Karpas-422 (cell line): ENCODE measurements at regions not wholly inside any gene's neighbourhood (a gene's known extent, or its start where the extent isn't known, plus 50 kb on each side); places are given as distances from the start of the nearest gene placed in this dataset.
A peak's percentile ranks its signal among the peaks of the same experiment; 100 is the strongest.

ENCODE experiments used
- DNase-seq: peaks from one replicate; pipeline ENCODE4 v3.0.0-alpha.2; 2015
- H2AFZ ChIP-seq: fragments of 200-600 bp; sonication (generic); 2 replicates; pipeline ENCODE4 v1.6.1; 2014; ENCODE audit warnings: antibody characterized with exemption, low read length, mixed read lengths
- H3K27ac ChIP-seq: fragments of 200-600 bp; sonication (generic); 2 replicates; pipeline ENCODE4 v1.5.1; 2014; ENCODE audit warnings: mild to moderate bottlenecking, low read length, moderate library complexity
- H3K27me3 ChIP-seq: fragments of 200-600 bp; sonication (generic); 2 replicates; pipeline ENCODE4 v1.6.1; 2014; ENCODE audit warnings: low read length, mixed read lengths
- H3K36me3 ChIP-seq: fragments of 200-600 bp; sonication (generic); 2 replicates; pipeline ENCODE4 v1.6.1; 2014; ENCODE audit warnings: low read length, mixed read lengths; ENCODE audit not compliant: insufficient read depth
- H3K4me1 ChIP-seq: fragments of 200-600 bp; sonication (generic); 2 replicates; pipeline ENCODE4 v1.6.1; 2014; ENCODE audit warnings: mild to moderate bottlenecking, low read length, mixed read lengths
- H3K4me2 ChIP-seq: fragments of 200-600 bp; sonication (generic); 2 replicates; pipeline ENCODE4 v1.6.1; 2014; ENCODE audit warnings: low read length, low read depth, mild to moderate bottlenecking; ENCODE audit not compliant: poor library complexity, severe bottlenecking
- H3K4me3 ChIP-seq: fragments of 200-600 bp; sonication (generic); 2 replicates; pipeline ENCODE4 v1.5.1; 2014; ENCODE audit warnings: mild to moderate bottlenecking, antibody characterized with exemption, low read length, mixed read lengths
- H3K79me2 ChIP-seq: fragments of 200-600 bp; sonication (generic); 2 replicates; pipeline ENCODE4 v1.6.1; 2014; ENCODE audit warnings: mild to moderate bottlenecking, low read length, mixed read lengths
- H3K9ac ChIP-seq: fragments of 200-600 bp; sonication (generic); 2 replicates; pipeline ENCODE4 v1.6.0; 2014; ENCODE audit warnings: low read length
- H3K9me2 ChIP-seq: fragments of 200-600 bp; sonication (generic), shearing (Covaris generic); replicated peaks from 2 replicates; pipeline ENCODE4 v1.6.0; 2014; ENCODE audit warnings: mild to moderate bottlenecking, low read length, moderate library complexity; ENCODE audit not compliant: insufficient read depth
- H3K9me3 ChIP-seq: fragments of 300-700, 200-600 bp; sonication (generic); 2 replicates; pipeline ENCODE4 v1.6.1; 2014; ENCODE audit warnings: low read length, mixed read lengths
- H4K20me1 ChIP-seq: fragments of 200-600 bp; sonication (generic); 2 replicates; pipeline ENCODE4 v1.6.1; 2014; ENCODE audit warnings: mild to moderate bottlenecking, antibody characterized with exemption, low read length, low read depth; ENCODE audit not compliant: insufficient read depth

DNA sequence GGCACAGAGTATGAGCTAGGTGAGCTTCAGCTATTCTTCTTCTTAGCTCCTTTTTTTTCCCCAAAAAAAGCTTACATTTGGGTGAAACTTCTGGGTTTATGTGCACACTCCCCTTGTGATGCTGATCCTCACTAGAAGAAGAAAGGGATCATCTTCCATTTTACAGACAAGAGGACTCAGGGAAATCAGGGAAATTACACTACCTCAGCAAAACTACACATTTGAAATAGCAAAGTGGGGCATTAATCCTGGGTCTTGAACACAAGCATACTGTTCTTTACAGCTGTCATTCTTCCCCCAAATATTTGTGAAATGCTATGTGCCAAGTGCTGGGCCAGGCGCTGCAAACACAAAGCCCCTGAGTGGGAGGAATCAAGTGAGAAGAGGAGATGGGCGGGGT lies 68.6 kb upstream of the NFIL3 start:
- Histone ChIP-seq H2AFZ (no peak overlapping the region), H3K36me3 (no peaks in the 10 kb centered on the region)

DNA sequence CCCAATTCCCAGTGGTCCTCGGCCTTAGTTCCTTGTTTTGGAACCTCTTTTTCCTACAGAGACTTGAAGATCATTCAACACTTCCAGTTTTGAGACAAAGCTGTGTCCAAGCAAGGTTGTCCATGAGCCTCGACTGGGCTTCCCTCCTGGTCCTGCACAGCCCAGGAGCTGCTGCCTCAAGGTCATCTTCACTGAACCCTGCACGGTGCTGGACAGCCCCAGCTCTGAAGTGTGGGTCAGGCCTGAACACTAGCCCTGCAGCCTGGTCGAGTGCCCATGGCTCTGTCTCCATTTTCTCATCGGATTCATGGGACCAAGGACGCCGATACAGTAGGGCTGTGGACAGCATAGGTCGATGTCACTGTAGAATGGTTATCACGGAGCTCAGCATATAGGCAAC lies 68.0 kb upstream of the NFIL3 start:
- no peaks in the 10 kb centered on the region for H4K20me1 ChIP-seq
- no peak overlapping the region for H3K4me3 ChIP-seq
- no peaks in the 10 kb centered on the region for H3K79me2 ChIP-seq
- no peak overlapping the region for H3K4me2 ChIP-seq
- no peaks in the 10 kb centered on the region for H3K27me3 ChIP-seq
- H3K9me3 ChIP-seq: peaks cover 3% of the 10 kb centered on the region; the same call in 1 of the 2 replicates
- H3K9me2 ChIP-seq: no peaks in the 10 kb centered on the region
- H3K27ac ChIP-seq: no peak overlapping the region
- no peak overlapping the region for H2AFZ ChIP-seq
- H3K36me3 ChIP-seq: no peaks in the 10 kb centered on the region
- peaks cover 5% of the 10 kb centered on the region; the same call in 1 of the 2 replicates for H3K4me1 ChIP-seq
- no peak for DNase-seq
- no peak overlapping the region for H3K9ac ChIP-seq

More for the DNA sequence above, 68.6 kb upstream of the NFIL3 start:
- H3K4me3 ChIP-seq: no peak overlapping the region
- H3K27ac ChIP-seq: no peak overlapping the region
- no peak for DNase-seq
- H3K79me2 ChIP-seq: no peaks in the 10 kb centered on the region
- H3K4me1 ChIP-seq: peaks cover 5% of the 10 kb centered on the region; the same call in 1 of the 2 replicates
- no peak overlapping the region for H3K9ac ChIP-seq
- no peak overlapping the region for H3K4me2 ChIP-seq
- peaks cover 3% of the 10 kb centered on the region; the same call in 1 of the 2 replicates for H3K9me3 ChIP-seq
- H3K9me2 ChIP-seq: no peaks in the 10 kb centered on the region
- no peaks in the 10 kb centered on the region for H4K20me1 ChIP-seq
- H3K27me3 ChIP-seq: no peaks in the 10 kb centered on the region

DNA sequence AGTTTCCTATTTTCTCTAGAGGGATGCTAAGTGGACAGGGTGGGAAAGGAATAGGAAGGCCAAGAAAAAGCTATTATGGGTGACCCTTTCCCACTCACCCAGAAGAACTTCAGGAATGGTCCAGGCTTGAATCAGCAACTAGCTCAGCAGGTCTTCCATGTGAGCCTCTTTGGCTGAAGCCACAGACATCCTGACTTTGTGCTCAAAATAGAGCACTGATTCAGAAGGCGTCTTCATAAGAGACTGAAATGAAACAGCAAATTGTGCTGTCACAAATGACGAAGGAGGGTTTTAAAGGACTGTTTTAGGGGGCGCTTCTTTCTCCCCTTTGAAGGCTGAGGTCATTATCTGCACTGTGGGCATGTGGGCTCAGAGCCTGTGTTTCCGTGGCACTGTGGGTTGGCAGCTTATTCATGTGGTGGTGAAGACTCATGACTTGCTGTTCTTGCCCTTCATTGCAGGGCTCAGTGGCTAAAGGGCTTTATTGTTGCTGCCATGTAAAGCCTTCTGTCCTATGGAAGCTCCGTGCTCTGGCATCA lies 65.8 kb upstream of the NFIL3 start:
- Histone ChIP-seq H4K20me1 (no peaks in the 10 kb centered on the region), H3K27me3 (no peaks in the 10 kb centered on the region), H3K27ac (no peak overlapping the region), H3K79me2 (no peaks in the 10 kb centered on the region), H3K36me3 (no peaks in the 10 kb centered on the region), H3K4me3 (no peak overlapping the region), H3K9me3 (peaks cover under 1% of the 10 kb centered on the region; the same call in 1 of the 2 replicates), H3K4me1 (no peaks in the 10 kb centered on the region), H3K9me2 (no peaks in the 10 kb centered on the region), H3K9ac (no peak overlapping the region), H2AFZ (no peak overlapping the region), H3K4me2 (no peak overlapping the region)
- no peak for DNase-seq

DNA sequence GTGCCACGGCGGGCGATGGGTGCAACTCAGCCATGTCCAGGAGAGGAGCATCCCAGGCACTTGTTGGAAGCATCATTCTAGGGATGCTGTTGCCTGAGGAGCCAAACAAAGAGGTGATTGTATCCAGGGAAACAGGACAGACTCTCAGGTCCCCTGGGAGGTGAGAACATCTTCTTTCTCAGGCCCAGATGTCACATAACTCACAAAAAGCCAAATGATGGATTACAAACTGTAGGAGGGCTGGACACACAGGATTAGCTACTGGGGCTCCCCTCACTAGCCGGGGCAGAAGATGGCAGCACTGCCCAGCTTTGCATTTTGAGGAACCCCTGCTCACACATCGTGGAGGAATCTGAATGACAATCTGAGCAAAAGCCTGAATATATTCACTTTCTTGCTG lies 64.7 kb upstream of the NFIL3 start:
- H3K9ac ChIP-seq: no peak overlapping the region
- H3K4me3 ChIP-seq: no peak overlapping the region
- no peaks in the 10 kb centered on the region for H3K27me3 ChIP-seq
- no peaks in the 10 kb centered on the region for H3K79me2 ChIP-seq
- no peak overlapping the region for H3K27ac ChIP-seq
- H4K20me1 ChIP-seq: no peaks in the 10 kb centered on the region
- no peaks in the 10 kb centered on the region for H3K9me2 ChIP-seq
- H3K36me3 ChIP-seq: no peaks in the 10 kb centered on the region
- H3K4me1 ChIP-seq: no peaks in the 10 kb centered on the region
- no peaks in the 10 kb centered on the region for H3K9me3 ChIP-seq
- H2AFZ ChIP-seq: no peak overlapping the region
- no peak for DNase-seq
- H3K4me2 ChIP-seq: no peak overlapping the region

GRCh38 chr9:91486699-91487497 lies 63.3 kb upstream of the NFIL3 start:
- Histone ChIP-seq H3K9me2 (no peaks in the 10 kb centered on the region), H3K79me2 (no peaks in the 10 kb centered on the region), H3K4me2 (no peak overlapping the region), H3K4me1 (no peaks in the 10 kb centered on the region), H3K27me3 (no peaks in the 10 kb centered on the region), H3K4me3 (no peak overlapping the region), H3K9ac (no peak overlapping the region), H3K36me3 (no peaks in the 10 kb centered on the region), H3K9me3 (no peaks in the 10 kb centered on the region), H2AFZ (no peak overlapping the region), H4K20me1 (no peaks in the 10 kb centered on the region), H3K27ac (no peak overlapping the region)
- peak; percentile 45 for DNase-seq

DNA sequence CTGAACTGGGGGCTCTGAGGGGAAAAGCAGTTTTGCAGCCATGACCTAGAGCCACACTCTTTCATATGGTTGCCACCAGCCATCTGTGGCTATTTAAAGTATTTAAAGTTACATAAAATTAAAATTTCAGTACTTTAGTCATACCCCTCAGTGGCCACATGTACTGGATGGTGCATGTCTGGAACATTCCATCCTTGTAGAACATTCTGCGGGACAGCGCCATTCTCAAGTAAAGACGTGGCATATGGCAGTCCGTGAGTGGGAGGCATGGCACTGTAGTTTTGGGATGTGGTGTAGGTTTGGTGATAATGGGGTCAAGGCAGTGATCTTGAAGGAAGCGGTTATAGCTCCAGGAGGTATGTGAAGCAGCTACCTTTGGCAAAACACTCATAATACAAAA lies 61.4 kb upstream of the NFIL3 start:
- Histone ChIP-seq H2AFZ (no peak overlapping the region), H3K9ac (no peak overlapping the region), H3K36me3 (no peaks in the 10 kb centered on the region), H3K79me2 (no peaks in the 10 kb centered on the region), H3K9me2 (no peaks in the 10 kb centered on the region), H4K20me1 (no peaks in the 10 kb centered on the region), H3K27ac (no peak overlapping the region), H3K4me2 (no peak overlapping the region), H3K4me1 (no peaks in the 10 kb centered on the region), H3K4me3 (no peak overlapping the region), H3K27me3 (no peaks in the 10 kb centered on the region), H3K9me3 (no peaks in the 10 kb centered on the region)
- no peak for DNase-seq

- no peaks in the 10 kb centered on the region for H3K36me3 ChIP-seq
- no peak for DNase-seq
- no peak overlapping the region for H3K27ac ChIP-seq
- no peak overlapping the region for H3K4me2 ChIP-seq
- no peaks in the 10 kb centered on the region for H3K27me3 ChIP-seq
- H3K79me2 ChIP-seq: no peaks in the 10 kb centered on the region
- no peaks in the 10 kb centered on the region for H4K20me1 ChIP-seq
- no peaks in the 10 kb centered on the region for H3K9me2 ChIP-seq
- H3K9ac ChIP-seq: no peak overlapping the region
- H3K4me1 ChIP-seq: no peaks in the 10 kb centered on the region
- H3K4me3 ChIP-seq: no peak overlapping the region
- no peak overlapping the region for H2AFZ ChIP-seq
- H3K9me3 ChIP-seq: no peaks in the 10 kb centered on the region
Measured at GRCh38 chr9:91483835-91484234, 60.2 kb upstream of the NFIL3 start.

- Histone ChIP-seq H3K27ac (no peak overlapping the region), H3K4me2 (no peak overlapping the region), H3K9ac (no peak overlapping the region), H3K4me1 (no peaks in the 10 kb centered on the region), H3K27me3 (no peaks in the 10 kb centered on the region), H3K4me3 (no peak overlapping the region), H3K36me3 (no peaks in the 10 kb centered on the region), H2AFZ (no peak overlapping the region), H3K79me2 (no peaks in the 10 kb centered on the region), H4K20me1 (no peaks in the 10 kb centered on the region), H3K9me2 (no peaks in the 10 kb centered on the region), H3K9me3 (no peaks in the 10 kb centered on the region)
- no peak for DNase-seq
Measured at GRCh38 chr9:91483189-91483691, 59.6 kb upstream of the NFIL3 start.
